Progenitor cell of endocrine pancreas (in vitro differentiated cells): ENCODE measurements at regions not wholly inside any gene's neighbourhood (a gene's known extent, or its start where the extent isn't known, plus 50 kb on each side); places are given as distances from the start of the nearest gene placed in this dataset.
"Not testable (repeated sequence)": the region's sequence is repeated elsewhere in the genome, so short reads cannot be mapped to it uniquely, and the experiment has no call there.

Experiments
- DNase-seq: peaks from one replicate; pipeline ENCODE4 v3.0.0; 2021; ENCODE audit warnings: low spot score; ENCODE audit not compliant: unreplicated experiment
- H3K27ac Mint-ChIP-seq: 2 replicates; pipeline ENCODE4 v1.8.0; 2021; ENCODE audit warnings: mild to moderate bottlenecking, moderate library complexity, mixed read lengths
- H3K27me3 Mint-ChIP-seq: 2 replicates; pipeline ENCODE4 v1.8.0; 2021; ENCODE audit warnings: mixed read lengths
- H3K36me3 Mint-ChIP-seq: 2 replicates; pipeline ENCODE4 v1.8.0; 2022; ENCODE audit warnings: mixed read lengths; ENCODE audit not compliant: insufficient read depth
- H3K4me1 Mint-ChIP-seq: 2 replicates; pipeline ENCODE4 v1.8.0; 2021; ENCODE audit warnings: low read depth, mixed read lengths
- H3K4me3 Mint-ChIP-seq: 2 replicates; pipeline ENCODE4 v1.8.0; 2021; ENCODE audit warnings: low read depth, mild to moderate bottlenecking, moderate library complexity, mixed read lengths
- H3K9me3 Mint-ChIP-seq: 2 replicates; pipeline ENCODE4 v1.8.0; 2021; ENCODE audit warnings: low read depth, mixed read lengths
- TF ChIP-seq, protein P1 (sequence below): fragments of 200-600 bp; sonication (generic); IDR thresholded peaks from one replicate; pipeline ENCODE4 v1.5.0; 2021; ENCODE audit warnings: antibody characterized with exemption, mild to moderate bottlenecking; ENCODE audit not compliant: unreplicated experiment

DNA sequence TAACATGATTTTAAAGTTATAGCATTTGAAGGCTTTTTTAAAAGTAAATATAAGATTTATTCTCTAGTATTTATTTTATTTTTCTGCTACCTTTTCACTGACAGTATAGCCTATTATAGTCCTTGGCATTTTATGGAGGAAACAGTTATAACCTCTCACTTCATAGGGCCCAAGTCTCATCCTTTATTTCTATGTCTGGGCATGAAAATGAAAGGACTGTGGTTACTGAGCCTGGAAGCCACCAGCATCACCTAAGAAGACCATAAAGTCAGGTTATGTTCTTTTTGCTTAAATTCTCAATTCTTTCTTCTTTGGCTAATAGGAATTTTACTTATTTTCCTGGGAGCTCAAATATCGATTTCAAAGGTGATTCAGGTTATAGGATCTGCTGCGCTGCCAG lies 494.7 kb upstream of the TECRL start:
- Mint-ChIP-seq H3K4me1 (no peaks in the 10 kb centered on the region), H3K4me3 (no peak overlapping the region), H3K36me3 (no peaks in the 10 kb centered on the region), H3K9me3 (no peaks in the 10 kb centered on the region), H3K27me3 (no peaks in the 10 kb centered on the region), H3K27ac (no peak overlapping the region)
- TF ChIP-seq, protein P1, sequence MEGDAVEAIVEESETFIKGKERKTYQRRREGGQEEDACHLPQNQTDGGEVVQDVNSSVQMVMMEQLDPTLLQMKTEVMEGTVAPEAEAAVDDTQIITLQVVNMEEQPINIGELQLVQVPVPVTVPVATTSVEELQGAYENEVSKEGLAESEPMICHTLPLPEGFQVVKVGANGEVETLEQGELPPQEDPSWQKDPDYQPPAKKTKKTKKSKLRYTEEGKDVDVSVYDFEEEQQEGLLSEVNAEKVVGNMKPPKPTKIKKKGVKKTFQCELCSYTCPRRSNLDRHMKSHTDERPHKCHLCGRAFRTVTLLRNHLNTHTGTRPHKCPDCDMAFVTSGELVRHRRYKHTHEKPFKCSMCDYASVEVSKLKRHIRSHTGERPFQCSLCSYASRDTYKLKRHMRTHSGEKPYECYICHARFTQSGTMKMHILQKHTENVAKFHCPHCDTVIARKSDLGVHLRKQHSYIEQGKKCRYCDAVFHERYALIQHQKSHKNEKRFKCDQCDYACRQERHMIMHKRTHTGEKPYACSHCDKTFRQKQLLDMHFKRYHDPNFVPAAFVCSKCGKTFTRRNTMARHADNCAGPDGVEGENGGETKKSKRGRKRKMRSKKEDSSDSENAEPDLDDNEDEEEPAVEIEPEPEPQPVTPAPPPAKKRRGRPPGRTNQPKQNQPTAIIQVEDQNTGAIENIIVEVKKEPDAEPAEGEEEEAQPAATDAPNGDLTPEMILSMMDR: no peak
- no peak for DNase-seq

DNA sequence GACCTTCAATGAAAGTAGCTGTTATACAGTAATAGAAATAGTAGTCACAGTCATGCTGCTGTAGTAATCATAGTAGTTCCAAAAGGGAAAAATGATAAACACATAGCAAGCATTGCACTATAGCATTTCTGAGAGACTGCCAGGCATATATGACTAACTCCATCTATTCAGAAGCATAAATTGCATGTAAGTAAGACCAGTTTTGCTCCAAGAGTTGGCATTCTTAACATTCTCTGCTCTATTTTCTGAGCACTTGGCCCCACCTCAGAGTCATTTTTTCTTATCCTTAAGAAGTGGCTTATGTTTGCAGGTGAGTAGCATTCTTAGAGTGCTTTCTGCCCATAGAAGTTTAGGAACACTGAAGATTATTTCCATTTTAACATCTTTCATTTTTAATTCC lies 490.3 kb upstream of the TECRL start:
- no peak for DNase-seq
- H3K27ac Mint-ChIP-seq: no peak overlapping the region
- H3K27me3 Mint-ChIP-seq: no peaks in the 10 kb centered on the region
- no peaks in the 10 kb centered on the region for H3K4me1 Mint-ChIP-seq
- no peaks in the 10 kb centered on the region for H3K9me3 Mint-ChIP-seq
- H3K36me3 Mint-ChIP-seq: no peaks in the 10 kb centered on the region
- TF ChIP-seq, protein P1: no peak
- H3K4me3 Mint-ChIP-seq: no peak overlapping the region

DNA sequence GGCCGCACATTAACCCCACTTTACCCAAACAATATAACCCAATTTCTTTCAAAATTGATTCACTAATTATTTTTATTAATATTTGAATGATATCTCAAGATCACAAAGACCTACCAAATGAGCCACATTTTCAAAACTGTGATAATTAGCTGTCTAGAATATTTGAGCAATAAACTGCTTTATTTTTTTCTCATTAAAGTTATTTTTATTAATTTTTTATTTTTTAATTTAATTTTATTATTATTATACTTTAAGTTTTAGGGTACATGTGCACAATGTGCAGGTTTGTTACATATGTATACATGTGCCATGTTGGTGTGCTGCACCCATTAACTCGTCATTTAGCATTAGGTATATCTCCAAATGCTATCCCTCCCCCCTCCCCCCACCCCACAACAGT lies 489.8 kb upstream of the TECRL start:
- DNase-seq, H3K9me3 Mint-ChIP-seq, H3K27ac Mint-ChIP-seq, H3K4me1 Mint-ChIP-seq, H3K4me3 Mint-ChIP-seq, H3K27me3 Mint-ChIP-seq, H3K36me3 Mint-ChIP-seq: not testable (repeated sequence)

DNA sequence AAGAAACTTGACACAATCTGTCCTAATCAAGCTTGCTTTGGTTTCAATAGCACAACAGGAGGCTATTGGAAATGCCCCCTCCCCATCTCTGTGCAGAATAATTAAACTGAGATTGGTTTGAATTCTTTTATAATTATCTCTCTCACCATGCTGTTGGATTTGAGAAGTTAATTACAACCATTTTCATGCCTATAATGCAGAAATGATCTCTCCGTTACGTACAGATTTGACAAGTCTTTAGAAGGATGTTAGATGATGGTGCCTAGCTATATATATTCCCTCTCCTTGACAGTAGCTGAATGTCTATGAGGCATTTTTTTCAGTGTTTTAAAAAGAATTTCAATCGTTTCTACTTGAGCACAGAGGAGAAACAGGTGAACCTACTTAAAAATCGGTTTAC lies 488.4 kb upstream of the TECRL start:
- Mint-ChIP-seq H3K4me3 (no peak overlapping the region), H3K4me1 (peaks cover 5% of the 10 kb centered on the region), H3K36me3 (no peaks in the 10 kb centered on the region), H3K27ac (no peak overlapping the region), H3K9me3 (no peaks in the 10 kb centered on the region), H3K27me3 (no peaks in the 10 kb centered on the region)
- TF ChIP-seq, protein P1: no peak
- DNase-seq: no peak

DNA sequence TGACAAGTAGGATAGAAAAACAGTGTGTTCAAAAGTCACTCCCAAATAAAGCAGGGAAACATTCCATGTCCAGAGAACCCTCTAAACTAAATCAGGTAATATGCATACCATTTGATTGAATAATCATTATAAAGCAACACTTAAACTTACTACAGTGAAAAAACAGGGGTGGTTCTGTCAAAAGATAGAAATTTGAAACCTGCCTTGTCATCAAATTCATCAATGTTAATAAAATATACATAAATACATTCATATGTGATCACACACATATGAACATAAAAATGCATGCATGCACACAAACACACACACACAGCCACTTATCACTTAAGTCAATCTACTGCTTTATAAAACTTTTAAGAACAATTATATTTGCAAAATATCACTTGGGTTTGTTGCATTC lies 485.8 kb upstream of the TECRL start:
- Mint-ChIP-seq H3K4me3 (no peak overlapping the region), H3K27ac (no peak overlapping the region), H3K4me1 (peaks cover 7% of the 10 kb centered on the region), H3K27me3 (no peaks in the 10 kb centered on the region), H3K9me3 (no peaks in the 10 kb centered on the region), H3K36me3 (no peaks in the 10 kb centered on the region)
- no peak for DNase-seq
- TF ChIP-seq, protein P1: no peak

DNA sequence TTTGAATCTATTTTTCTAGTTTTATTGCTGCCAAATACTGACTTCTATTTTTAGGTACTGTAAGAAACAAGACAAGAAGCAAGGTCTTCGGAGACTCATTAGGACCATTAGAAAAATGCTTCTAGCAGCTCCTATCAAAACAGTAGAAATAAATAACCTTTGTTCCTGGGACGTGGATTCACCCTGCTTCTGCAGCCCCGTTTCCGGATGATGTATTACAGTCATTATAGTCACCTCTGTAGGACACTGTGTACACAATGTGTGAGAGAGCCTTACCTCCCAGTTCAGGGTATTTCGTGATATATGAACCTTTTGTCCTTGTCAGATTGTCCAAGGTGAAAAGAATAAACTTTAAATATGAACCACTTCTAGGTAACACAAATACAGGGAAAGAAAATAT lies 484.0 kb upstream of the TECRL start:
- H3K36me3 Mint-ChIP-seq: no peaks in the 10 kb centered on the region
- no peak overlapping the region for H3K27ac Mint-ChIP-seq
- no peak overlapping the region for H3K4me3 Mint-ChIP-seq
- TF ChIP-seq, protein P1: no peak
- no peaks in the 10 kb centered on the region for H3K9me3 Mint-ChIP-seq
- no peak for DNase-seq
- peaks cover 9% of the 10 kb centered on the region for H3K4me1 Mint-ChIP-seq
- H3K27me3 Mint-ChIP-seq: no peaks in the 10 kb centered on the region
